ENCODE measurements at regions not wholly inside any gene's neighbourhood (a gene's known extent, or its start where the extent isn't known, plus 50 kb on each side); places are given as distances from the start of the nearest gene placed in this dataset.

DNA sequence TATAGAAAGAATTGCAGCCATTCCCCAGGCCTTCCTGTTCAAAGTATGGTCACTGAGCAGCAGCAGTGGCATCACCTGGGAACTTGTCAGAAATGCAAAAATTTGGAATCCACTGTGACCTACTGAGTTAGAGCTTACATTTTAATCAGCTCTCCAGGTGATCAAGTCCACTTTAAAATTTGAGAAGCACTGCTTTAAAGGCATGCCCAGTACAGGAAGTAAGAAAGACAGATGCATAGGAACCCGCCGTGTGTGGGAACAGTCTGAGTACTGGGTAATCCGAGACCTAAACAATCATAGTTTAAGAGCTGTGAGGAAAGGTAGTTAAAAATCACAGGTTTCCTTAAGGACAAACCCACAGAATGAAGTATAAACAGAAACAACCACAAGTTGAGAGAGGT lies 462.4 kb downstream of the RAB38 start:
- TF ChIP-seq, protein P1, sequence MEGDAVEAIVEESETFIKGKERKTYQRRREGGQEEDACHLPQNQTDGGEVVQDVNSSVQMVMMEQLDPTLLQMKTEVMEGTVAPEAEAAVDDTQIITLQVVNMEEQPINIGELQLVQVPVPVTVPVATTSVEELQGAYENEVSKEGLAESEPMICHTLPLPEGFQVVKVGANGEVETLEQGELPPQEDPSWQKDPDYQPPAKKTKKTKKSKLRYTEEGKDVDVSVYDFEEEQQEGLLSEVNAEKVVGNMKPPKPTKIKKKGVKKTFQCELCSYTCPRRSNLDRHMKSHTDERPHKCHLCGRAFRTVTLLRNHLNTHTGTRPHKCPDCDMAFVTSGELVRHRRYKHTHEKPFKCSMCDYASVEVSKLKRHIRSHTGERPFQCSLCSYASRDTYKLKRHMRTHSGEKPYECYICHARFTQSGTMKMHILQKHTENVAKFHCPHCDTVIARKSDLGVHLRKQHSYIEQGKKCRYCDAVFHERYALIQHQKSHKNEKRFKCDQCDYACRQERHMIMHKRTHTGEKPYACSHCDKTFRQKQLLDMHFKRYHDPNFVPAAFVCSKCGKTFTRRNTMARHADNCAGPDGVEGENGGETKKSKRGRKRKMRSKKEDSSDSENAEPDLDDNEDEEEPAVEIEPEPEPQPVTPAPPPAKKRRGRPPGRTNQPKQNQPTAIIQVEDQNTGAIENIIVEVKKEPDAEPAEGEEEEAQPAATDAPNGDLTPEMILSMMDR (conservative IDR thresholded peaks at IDR 0.05 in 1 of 2, IDR thresholded peaks at IDR 0.05 in 1 of 2; ENCODE audit: low read depth in 1 of 2, low read length in 2 of 2) = no peak
- TF ChIP-seq EZH2 (IDR thresholded peaks at IDR 0.05; ENCODE audit: low read length, missing control alignments) = no peak
